ENCODE measurements at regions not wholly inside any gene's neighbourhood (a gene's known extent, or its start where the extent isn't known, plus 50 kb on each side); places are given as distances from the start of the nearest gene placed in this dataset.
A peak's percentile ranks its signal among the peaks of the same experiment; 100 is the strongest.

DNA sequence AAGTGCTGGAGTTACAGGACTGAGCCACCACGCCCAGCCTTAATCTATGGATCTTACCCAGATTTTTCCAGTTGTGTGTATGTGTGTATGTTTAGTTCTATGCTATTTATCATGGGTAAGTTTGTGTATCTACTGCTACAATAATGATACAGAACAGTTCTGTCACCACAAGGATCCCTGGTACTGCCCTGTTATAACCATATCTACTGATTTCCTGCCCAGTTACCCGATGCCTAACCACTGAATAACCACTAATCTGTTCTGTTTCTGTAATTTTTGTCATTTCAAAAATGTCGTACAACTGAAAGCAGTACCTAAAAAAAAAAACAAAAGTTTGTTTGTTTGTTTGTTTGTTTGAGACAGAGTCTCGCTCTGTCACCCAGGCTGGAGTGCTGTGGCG, 123.7 kb upstream of the RAP2B start:
- H3K4me3 Mint-ChIP-seq (ENCODE audit: unreplicated experiment): no peak overlapping the region
- intact Hi-C loops (cut with micrococcal nuclease): no loop called here
- H3K4me1 Mint-ChIP-seq (ENCODE audit: insufficient read depth, unreplicated experiment): no peaks in the 10 kb centered on the region
- no peak overlapping the region for H3K27ac Mint-ChIP-seq (ENCODE audit: low read depth, unreplicated experiment)
- no peaks in the 10 kb centered on the region for H3K9me3 Mint-ChIP-seq (ENCODE audit: unreplicated experiment)
- no peak for DNase-seq (ENCODE audit: unreplicated experiment)
- H3K36me3 Mint-ChIP-seq (ENCODE audit: insufficient read depth, unreplicated experiment): no peaks in the 10 kb centered on the region
- TF ChIP-seq, protein P1, sequence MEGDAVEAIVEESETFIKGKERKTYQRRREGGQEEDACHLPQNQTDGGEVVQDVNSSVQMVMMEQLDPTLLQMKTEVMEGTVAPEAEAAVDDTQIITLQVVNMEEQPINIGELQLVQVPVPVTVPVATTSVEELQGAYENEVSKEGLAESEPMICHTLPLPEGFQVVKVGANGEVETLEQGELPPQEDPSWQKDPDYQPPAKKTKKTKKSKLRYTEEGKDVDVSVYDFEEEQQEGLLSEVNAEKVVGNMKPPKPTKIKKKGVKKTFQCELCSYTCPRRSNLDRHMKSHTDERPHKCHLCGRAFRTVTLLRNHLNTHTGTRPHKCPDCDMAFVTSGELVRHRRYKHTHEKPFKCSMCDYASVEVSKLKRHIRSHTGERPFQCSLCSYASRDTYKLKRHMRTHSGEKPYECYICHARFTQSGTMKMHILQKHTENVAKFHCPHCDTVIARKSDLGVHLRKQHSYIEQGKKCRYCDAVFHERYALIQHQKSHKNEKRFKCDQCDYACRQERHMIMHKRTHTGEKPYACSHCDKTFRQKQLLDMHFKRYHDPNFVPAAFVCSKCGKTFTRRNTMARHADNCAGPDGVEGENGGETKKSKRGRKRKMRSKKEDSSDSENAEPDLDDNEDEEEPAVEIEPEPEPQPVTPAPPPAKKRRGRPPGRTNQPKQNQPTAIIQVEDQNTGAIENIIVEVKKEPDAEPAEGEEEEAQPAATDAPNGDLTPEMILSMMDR (IDR thresholded peaks at IDR 0.05; ENCODE audit: unreplicated experiment): no peak
- no TSS peak for BruUV-seq (replicated peaks)
- H3K27me3 Mint-ChIP-seq (ENCODE audit: insufficient read depth, unreplicated experiment): no peaks in the 10 kb centered on the region
- ChIA-PET CTCF (no interaction called here), POLR2A (interaction anchor here (0.6 kb wide), 1 partner anchor 236 kb away, joined by 3 read pairs; no protein-coding TSS in a partner anchor)

DNA sequence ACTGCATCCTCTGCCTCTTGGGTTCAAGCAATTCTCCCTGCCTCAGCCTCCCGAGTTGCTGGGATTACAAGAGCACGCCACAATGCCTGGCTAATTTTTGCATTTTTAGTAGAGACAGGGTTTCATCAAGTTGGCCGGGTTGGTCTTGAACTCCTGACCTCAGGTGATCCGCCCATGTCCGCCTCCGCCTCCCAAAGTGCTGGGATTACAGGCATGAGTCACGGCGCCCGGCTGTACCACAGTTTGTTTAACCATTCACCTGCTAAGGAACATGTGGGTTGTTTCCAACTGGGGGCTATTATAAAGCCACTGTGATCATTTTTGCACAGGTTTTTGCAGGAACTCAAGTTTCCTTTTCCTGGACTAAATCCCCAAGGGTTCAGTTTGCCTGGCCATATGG, 123.2 kb upstream of the RAP2B start:
- ChIA-PET POLR2A (interaction anchor here (1.4 to 6.3 kb wide), 3 partner anchors 123 to 576 kb away, joined by 3 to 182 read pairs (median 4); partner anchors contain the start of gene RAP2B), CTCF (interaction anchor here (1.6 kb wide), 1 partner anchor 122 kb away, joined by 3 read pairs; no protein-coding TSS in a partner anchor)
- TF ChIP-seq, protein P1 (IDR thresholded peaks at IDR 0.05; ENCODE audit: unreplicated experiment): no peak
- no peak overlapping the region for H3K27ac Mint-ChIP-seq (ENCODE audit: low read depth, unreplicated experiment)
- peak; percentile 54 for DNase-seq (ENCODE audit: unreplicated experiment)
- intact Hi-C loops (cut with micrococcal nuclease): no loop called here
- H3K27me3 Mint-ChIP-seq (ENCODE audit: insufficient read depth, unreplicated experiment): no peaks in the 10 kb centered on the region
- peaks cover 4% of the 10 kb centered on the region for H3K4me1 Mint-ChIP-seq (ENCODE audit: insufficient read depth, unreplicated experiment)
- no peaks in the 10 kb centered on the region for H3K9me3 Mint-ChIP-seq (ENCODE audit: unreplicated experiment)
- BruUV-seq (replicated peaks): no TSS peak
- no peaks in the 10 kb centered on the region for H3K36me3 Mint-ChIP-seq (ENCODE audit: insufficient read depth, unreplicated experiment)
- no peak overlapping the region for H3K4me3 Mint-ChIP-seq (ENCODE audit: unreplicated experiment)

DNA sequence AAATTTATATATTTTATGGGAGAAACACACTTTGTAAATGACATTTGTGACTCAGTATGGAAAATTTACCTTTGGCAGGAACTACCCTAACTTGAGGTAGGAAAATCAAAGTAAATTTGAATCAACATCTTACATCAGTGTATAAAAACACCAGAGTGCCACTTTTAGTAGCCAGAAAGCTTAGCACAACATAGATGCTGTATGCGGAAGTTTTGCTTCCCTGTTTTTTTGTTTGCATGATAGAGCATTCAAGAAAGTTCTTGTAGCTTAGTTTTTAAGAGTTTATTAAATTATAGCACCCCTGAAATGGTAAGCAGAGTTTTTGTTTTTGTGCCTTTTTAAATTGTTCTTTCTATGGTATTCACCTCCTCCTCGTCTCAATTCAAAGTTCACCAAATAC, 120.8 kb upstream of the RAP2B start:
- Mint-ChIP-seq H3K4me3 (ENCODE audit: unreplicated experiment) (no peak overlapping the region), H3K36me3 (ENCODE audit: insufficient read depth, unreplicated experiment) (no peaks in the 10 kb centered on the region), H3K27ac (ENCODE audit: low read depth, unreplicated experiment) (no peak overlapping the region), H3K4me1 (ENCODE audit: insufficient read depth, unreplicated experiment) (peaks cover 8% of the 10 kb centered on the region), H3K9me3 (ENCODE audit: unreplicated experiment) (no peaks in the 10 kb centered on the region), H3K27me3 (ENCODE audit: insufficient read depth, unreplicated experiment) (no peaks in the 10 kb centered on the region)
- BruUV-seq (replicated peaks): no TSS peak
- DNase-seq (ENCODE audit: unreplicated experiment): no peak
- TF ChIP-seq, protein P1 (IDR thresholded peaks at IDR 0.05; ENCODE audit: unreplicated experiment): no peak
- POLR2A ChIA-PET: interaction anchor here (1.2 to 6.3 kb wide), 2 partner anchors 121 to 130 kb away, joined by 3 to 182 read pairs; partner anchors contain the start of gene RAP2B
- intact Hi-C loops (cut with micrococcal nuclease): no loop called here
- CTCF ChIA-PET: interaction anchor here (0.6 to 2.2 kb wide), 8 partner anchors 122 to 728 kb away, joined by 3 to 12 read pairs (median 5); partner anchors contain the start of gene RAP2B

DNA sequence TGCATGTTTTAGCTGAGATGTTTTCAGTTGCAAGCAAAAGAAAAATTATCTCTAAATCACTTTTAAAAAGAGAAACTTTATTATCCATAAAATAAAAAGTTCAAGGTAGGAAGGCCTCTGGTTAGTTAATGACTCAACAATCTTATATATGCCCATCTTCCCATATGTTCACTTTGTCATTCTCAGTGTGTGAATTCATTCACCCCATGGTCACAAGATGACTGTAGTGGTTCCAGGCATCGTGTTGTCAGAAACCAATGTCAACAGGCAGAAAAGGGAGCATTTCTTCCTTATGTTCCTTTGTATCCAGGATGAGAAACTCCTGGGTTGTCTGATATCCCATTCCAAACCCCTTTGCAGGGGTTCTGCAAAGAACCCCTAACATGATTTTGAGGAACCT, 119.9 kb upstream of the RAP2B start:
- BruUV-seq (replicated peaks): no TSS peak
- TF ChIP-seq, protein P1 (IDR thresholded peaks at IDR 0.05; ENCODE audit: unreplicated experiment): no peak
- no peak overlapping the region for H3K4me3 Mint-ChIP-seq (ENCODE audit: unreplicated experiment)
- ChIA-PET POLR2A (interaction anchor here (1.2 to 6.3 kb wide), 6 partner anchors 10 to 550 kb away, joined by 3 to 182 read pairs (median 8); partner anchors contain the start of gene RAP2B), CTCF (interaction anchor here (0.5 to 3.4 kb wide), 6 partner anchors 9 to 981 kb away, joined by 3 to 41 read pairs (median 4); partner anchors contain the start of gene RAP2B)
- H3K4me1 Mint-ChIP-seq (ENCODE audit: insufficient read depth, unreplicated experiment): peaks cover 8% of the 10 kb centered on the region
- H3K9me3 Mint-ChIP-seq (ENCODE audit: unreplicated experiment): no peaks in the 10 kb centered on the region
- intact Hi-C loops (cut with micrococcal nuclease): loop anchor here (2.0 kb wide), 1 partner anchor 97 kb away; no protein-coding TSS in a partner anchor
- H3K27me3 Mint-ChIP-seq (ENCODE audit: insufficient read depth, unreplicated experiment): no peaks in the 10 kb centered on the region
- no peak overlapping the region for H3K27ac Mint-ChIP-seq (ENCODE audit: low read depth, unreplicated experiment)
- no peaks in the 10 kb centered on the region for H3K36me3 Mint-ChIP-seq (ENCODE audit: insufficient read depth, unreplicated experiment)
- no peak for DNase-seq (ENCODE audit: unreplicated experiment)
